ENCODE measurements at regions not wholly inside any gene's neighbourhood (a gene's known extent, or its start where the extent isn't known, plus 50 kb on each side); places are given as distances from the start of the nearest gene placed in this dataset.

GRCh38 chr16:85306071-85306792 lies 194.0 kb upstream of the CIBAR2 start (continued):
- TF ChIP-seq RNF219 (CRISPR knock-in tag; IDR thresholded peaks at IDR 0.05) (no peak), KAT2B (IDR thresholded peaks at IDR 0.05; ENCODE audit: borderline replicate concordance, low read depth, low read length) (no peak), SRF (IDR thresholded peaks at IDR 0.05; ENCODE audit: low read depth, low read length) (no peak), ZNF761 (CRISPR knock-in tag; conservative IDR thresholded peaks at IDR 0.05) (0 out of 2 replicates have a peak, but pooled peaks have one; percentile 44), JARID2 (CRISPR knock-in tag; IDR thresholded peaks at IDR 0.05; ENCODE audit: insufficient replicate concordance) (no peak), MTERF4 (CRISPR knock-in tag; IDR thresholded peaks at IDR 0.05) (no peak), SRY (CRISPR knock-in tag; IDR thresholded peaks at IDR 0.05) (peak; percentile 87), RNF2 (conservative IDR thresholded peaks at IDR 0.05; ENCODE audit: low read depth) (peak; percentile 89), ZNF44 (CRISPR knock-in tag; IDR thresholded peaks at IDR 0.05) (0 out of 2 replicates have a peak, but pooled peaks have one; percentile 69), NR0B2 (CRISPR knock-in tag; IDR thresholded peaks at IDR 0.05) (peak; percentile 65), AGO2 (optimal IDR thresholded peaks at IDR 0.05; ENCODE audit: low read depth, low read length) (no peak), SP5 (CRISPR knock-in tag; IDR thresholded peaks at IDR 0.05; ENCODE audit: borderline replicate concordance, low read depth) (peak; percentile 88), ZNF841 (CRISPR knock-in tag; IDR thresholded peaks at IDR 0.05; ENCODE audit: borderline replicate concordance) (peak; percentile 86; the same call in 1 of the 2 replicates), KDM4B (CRISPR knock-in tag; IDR thresholded peaks at IDR 0.05) (0 out of 2 replicates have a peak, but pooled peaks have one; percentile 68), SMARCC2 (IDR thresholded peaks at IDR 0.05) (no peak), ZNF124 (CRISPR knock-in tag; IDR thresholded peaks at IDR 0.05) (no peak; the same call in 1 of the 2 replicates), ZNF367 (CRISPR knock-in tag; IDR thresholded peaks at IDR 0.05; ENCODE audit: borderline replicate concordance) (no peak), NR2F6 (IDR thresholded peaks at IDR 0.05) (peak; percentile 78), NR2F6 (CRISPR knock-in tag; IDR thresholded peaks at IDR 0.05) (peak; percentile 96), MNT (IDR thresholded peaks at IDR 0.05) (peak; percentile 84), ZNF230 (CRISPR knock-in tag; IDR thresholded peaks at IDR 0.05) (peak; percentile 87; the same call in 1 of the 2 replicates), HDAC1 (CRISPR knock-in tag; IDR thresholded peaks at IDR 0.05) (peak; percentile 92), U2AF2 (IDR thresholded peaks at IDR 0.05; ENCODE audit: low read depth, low read length) (no peak), NFE2L1 (CRISPR knock-in tag; IDR thresholded peaks at IDR 0.05; ENCODE audit: borderline replicate concordance) (no peak), ZIK1 (CRISPR knock-in tag; IDR thresholded peaks at IDR 0.05; ENCODE audit: borderline replicate concordance, low read depth) (peak; percentile 97), SALL1 (CRISPR knock-in tag; IDR thresholded peaks at IDR 0.05) (peak; percentile 96), ZNF225 (CRISPR knock-in tag; IDR thresholded peaks at IDR 0.05) (peak; percentile 79; the same call in 1 of the 2 replicates)
